Panc1 (cell line): ENCODE measurements at regions not wholly inside any gene's neighbourhood (a gene's known extent, or its start where the extent isn't known, plus 50 kb on each side); places are given as distances from the start of the nearest gene placed in this dataset.

Experiments
- POLR2AphosphoS5 ChIP-seq: IDR thresholded peaks from 2 replicates; pipeline ENCODE4 v1.6.1; 2012; ENCODE audit warnings: mild to moderate bottlenecking, low read depth, low read length, moderate library complexity
- REST ChIP-seq, 2 experiments: IDR thresholded peaks; 2 replicates each; pipeline ENCODE4 v1.6.1; 2011 to 2012; ENCODE audit warnings: low read depth in 2 of 2, control low read depth in 1 of 2, low read length in 1 of 2, mild to moderate bottlenecking in 1 of 2, moderate library complexity in 1 of 2; ENCODE audit not compliant: insufficient read depth in 1 of 2
- SIN3A ChIP-seq: IDR thresholded peaks from 2 replicates; pipeline ENCODE4 v1.6.1; 2012; ENCODE audit warnings: low read depth, mild to moderate bottlenecking, low read length, moderate library complexity, borderline replicate concordance; ENCODE audit not compliant: insufficient read depth
- TCF7L2 ChIP-seq: IDR thresholded peaks from 2 replicates; pipeline ENCODE4 v1.6.1; 2011; ENCODE audit warnings: mild to moderate bottlenecking, low read depth, low read length, inconsistent platforms
- TF ChIP-seq, protein P1 (sequence below): fragments of 450-650 bp; IDR thresholded peaks from 2 replicates; pipeline ENCODE4 v1.5.1; 2017; ENCODE audit warnings: mild to moderate bottlenecking

DNA sequence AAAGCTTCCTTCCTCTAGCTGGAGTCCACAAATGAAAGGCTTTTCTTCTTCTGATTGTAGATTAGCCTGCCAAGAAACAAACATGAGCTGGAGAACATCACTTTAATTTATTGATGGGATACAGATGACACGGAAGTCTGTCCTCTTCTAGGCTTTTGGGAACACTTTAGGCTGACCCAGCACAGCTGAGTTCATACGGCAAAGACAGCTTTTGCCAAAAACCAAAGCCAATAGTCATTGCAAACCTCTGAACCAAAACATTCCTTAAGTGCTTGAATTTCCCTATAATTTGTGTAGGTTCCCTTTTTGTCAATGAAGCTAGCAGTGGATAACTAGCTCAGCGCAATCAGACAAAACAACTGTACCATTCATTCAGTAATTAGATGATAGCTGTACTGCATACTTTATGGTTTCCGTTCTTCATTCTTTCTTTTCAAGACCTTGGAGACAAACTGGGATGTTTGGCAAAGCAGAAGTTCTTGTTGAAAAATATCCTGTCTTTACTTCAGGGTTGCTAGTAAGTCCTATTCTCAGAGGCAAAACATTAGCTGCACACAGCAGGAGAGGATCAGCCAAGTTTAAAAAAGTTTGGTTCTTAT, 95.7 kb upstream of the SPRY2 start:
- TF ChIP-seq POLR2AphosphoS5 (no peak), REST (IDR thresholded peaks at IDR 0.05; ENCODE audit: insufficient read depth in 1 of 2, low read depth in 2 of 2, low read length in 1 of 2) (no peak), SIN3A (no peak), TCF7L2 (no peak)
- TF ChIP-seq, protein P1, sequence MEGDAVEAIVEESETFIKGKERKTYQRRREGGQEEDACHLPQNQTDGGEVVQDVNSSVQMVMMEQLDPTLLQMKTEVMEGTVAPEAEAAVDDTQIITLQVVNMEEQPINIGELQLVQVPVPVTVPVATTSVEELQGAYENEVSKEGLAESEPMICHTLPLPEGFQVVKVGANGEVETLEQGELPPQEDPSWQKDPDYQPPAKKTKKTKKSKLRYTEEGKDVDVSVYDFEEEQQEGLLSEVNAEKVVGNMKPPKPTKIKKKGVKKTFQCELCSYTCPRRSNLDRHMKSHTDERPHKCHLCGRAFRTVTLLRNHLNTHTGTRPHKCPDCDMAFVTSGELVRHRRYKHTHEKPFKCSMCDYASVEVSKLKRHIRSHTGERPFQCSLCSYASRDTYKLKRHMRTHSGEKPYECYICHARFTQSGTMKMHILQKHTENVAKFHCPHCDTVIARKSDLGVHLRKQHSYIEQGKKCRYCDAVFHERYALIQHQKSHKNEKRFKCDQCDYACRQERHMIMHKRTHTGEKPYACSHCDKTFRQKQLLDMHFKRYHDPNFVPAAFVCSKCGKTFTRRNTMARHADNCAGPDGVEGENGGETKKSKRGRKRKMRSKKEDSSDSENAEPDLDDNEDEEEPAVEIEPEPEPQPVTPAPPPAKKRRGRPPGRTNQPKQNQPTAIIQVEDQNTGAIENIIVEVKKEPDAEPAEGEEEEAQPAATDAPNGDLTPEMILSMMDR: no peak
